HepG2 (cell line): ENCODE measurements at regions not wholly inside any gene's neighbourhood (a gene's known extent, or its start where the extent isn't known, plus 50 kb on each side); places are given as distances from the start of the nearest gene placed in this dataset.

Experiments
- BRCA1 ChIP-seq: sonication (generic); formaldehyde crosslinking; IDR thresholded peaks from 2 replicates; pipeline ENCODE4 v1.4.0; 2020; ENCODE audit warnings: missing genetic modification reagents
- CAMTA2 ChIP-seq: sonication (generic); formaldehyde crosslinking; IDR thresholded peaks from 2 replicates; pipeline ENCODE4 v1.4.0; 2020; ENCODE audit warnings: mild to moderate bottlenecking, missing genetic modification reagents, borderline replicate concordance
- GLI4 ChIP-seq: sonication (generic); formaldehyde crosslinking; IDR thresholded peaks from 2 replicates; pipeline ENCODE4 v1.5.1; 2020; ENCODE audit warnings: missing genetic modification reagents, mild to moderate bottlenecking, moderate library complexity, borderline replicate concordance
- NFE2 ChIP-seq: sonication (generic); formaldehyde crosslinking; IDR thresholded peaks from 2 replicates; pipeline ENCODE4 v1.4.0; 2020; ENCODE audit warnings: missing genetic modification reagents
- PHF20 ChIP-seq: sonication (generic); formaldehyde crosslinking; IDR thresholded peaks from 2 replicates; pipeline ENCODE4 v1.5.0; 2020; ENCODE audit warnings: mild to moderate bottlenecking, missing genetic modification reagents
- POLR2AphosphoS5 ChIP-seq: IDR thresholded peaks from 2 replicates; pipeline ENCODE4 v1.6.1; 2012; ENCODE audit warnings: low read depth, low read length
- RAD21 ChIP-seq: fragments of 450-650 bp; formaldehyde crosslinking; IDR thresholded peaks from 2 replicates; pipeline ENCODE4 v1.5.0; 2020; ENCODE audit warnings: mild to moderate bottlenecking
- TF ChIP-seq, protein P1 (sequence below): sonication (generic); formaldehyde crosslinking; IDR thresholded peaks from 2 replicates; pipeline ENCODE4 v1.5.0; 2020; ENCODE audit warnings: mild to moderate bottlenecking, missing genetic modification reagents, moderate library complexity
- TF ChIP-seq, protein P2 (sequence below), 2 experiments: IDR thresholded peaks; 2 replicates each; pipeline ENCODE4 v1.6.1; 2011 to 2012; ENCODE audit warnings: low read length in 2 of 2, borderline replicate concordance in 1 of 2, low read depth in 1 of 2, mild to moderate bottlenecking in 1 of 2, moderate library complexity in 1 of 2
- TF ChIP-seq, protein P3 (sequence below): sonication (generic); formaldehyde crosslinking; IDR thresholded peaks from 2 replicates; pipeline ENCODE4 v1.5.1; 2020; ENCODE audit warnings: mild to moderate bottlenecking, missing genetic modification reagents
- TF ChIP-seq, protein P4 (sequence below): sonication (generic); formaldehyde crosslinking; conservative IDR thresholded peaks from 2 replicates; pipeline ENCODE4 v1.8.0; 2022; ENCODE audit warnings: mild to moderate bottlenecking, moderate library complexity, missing genetic modification reagents
- TF ChIP-seq, protein P5 (sequence below): sonication (generic); formaldehyde crosslinking; IDR thresholded peaks from 2 replicates; pipeline ENCODE4 v1.4.0; 2020; ENCODE audit warnings: missing genetic modification reagents
- TF ChIP-seq, protein P6 (sequence below): sonication (generic); formaldehyde crosslinking; conservative IDR thresholded peaks from 2 replicates; pipeline ENCODE4 v1.5.0; 2020; ENCODE audit warnings: missing genetic modification reagents

DNA sequence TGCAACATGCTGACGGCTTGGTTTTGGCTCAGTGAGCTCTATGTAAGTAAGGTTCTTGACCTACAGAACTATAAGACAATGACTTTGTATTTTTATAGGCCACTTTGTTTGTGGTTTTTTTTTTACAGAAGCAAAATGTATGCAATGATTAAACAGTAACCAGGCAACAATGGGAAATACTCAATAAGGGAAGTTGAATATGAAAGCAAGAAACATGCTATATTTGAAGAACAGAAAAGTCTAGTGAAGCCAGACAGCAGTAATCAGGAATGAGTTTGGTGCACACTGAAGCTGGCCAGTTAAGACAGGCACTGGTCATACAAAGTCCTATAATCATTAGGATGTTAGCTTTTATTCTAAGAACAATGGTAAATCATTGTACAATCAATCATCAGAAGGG is 1926.8 kb downstream of the NCAM2 start:
- TF ChIP-seq, protein P1, sequence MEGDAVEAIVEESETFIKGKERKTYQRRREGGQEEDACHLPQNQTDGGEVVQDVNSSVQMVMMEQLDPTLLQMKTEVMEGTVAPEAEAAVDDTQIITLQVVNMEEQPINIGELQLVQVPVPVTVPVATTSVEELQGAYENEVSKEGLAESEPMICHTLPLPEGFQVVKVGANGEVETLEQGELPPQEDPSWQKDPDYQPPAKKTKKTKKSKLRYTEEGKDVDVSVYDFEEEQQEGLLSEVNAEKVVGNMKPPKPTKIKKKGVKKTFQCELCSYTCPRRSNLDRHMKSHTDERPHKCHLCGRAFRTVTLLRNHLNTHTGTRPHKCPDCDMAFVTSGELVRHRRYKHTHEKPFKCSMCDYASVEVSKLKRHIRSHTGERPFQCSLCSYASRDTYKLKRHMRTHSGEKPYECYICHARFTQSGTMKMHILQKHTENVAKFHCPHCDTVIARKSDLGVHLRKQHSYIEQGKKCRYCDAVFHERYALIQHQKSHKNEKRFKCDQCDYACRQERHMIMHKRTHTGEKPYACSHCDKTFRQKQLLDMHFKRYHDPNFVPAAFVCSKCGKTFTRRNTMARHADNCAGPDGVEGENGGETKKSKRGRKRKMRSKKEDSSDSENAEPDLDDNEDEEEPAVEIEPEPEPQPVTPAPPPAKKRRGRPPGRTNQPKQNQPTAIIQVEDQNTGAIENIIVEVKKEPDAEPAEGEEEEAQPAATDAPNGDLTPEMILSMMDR (CRISPR knock-in tag), result no peak
- no peak for TF ChIP-seq NFE2 (CRISPR knock-in tag)
- TF ChIP-seq, protein P2, sequence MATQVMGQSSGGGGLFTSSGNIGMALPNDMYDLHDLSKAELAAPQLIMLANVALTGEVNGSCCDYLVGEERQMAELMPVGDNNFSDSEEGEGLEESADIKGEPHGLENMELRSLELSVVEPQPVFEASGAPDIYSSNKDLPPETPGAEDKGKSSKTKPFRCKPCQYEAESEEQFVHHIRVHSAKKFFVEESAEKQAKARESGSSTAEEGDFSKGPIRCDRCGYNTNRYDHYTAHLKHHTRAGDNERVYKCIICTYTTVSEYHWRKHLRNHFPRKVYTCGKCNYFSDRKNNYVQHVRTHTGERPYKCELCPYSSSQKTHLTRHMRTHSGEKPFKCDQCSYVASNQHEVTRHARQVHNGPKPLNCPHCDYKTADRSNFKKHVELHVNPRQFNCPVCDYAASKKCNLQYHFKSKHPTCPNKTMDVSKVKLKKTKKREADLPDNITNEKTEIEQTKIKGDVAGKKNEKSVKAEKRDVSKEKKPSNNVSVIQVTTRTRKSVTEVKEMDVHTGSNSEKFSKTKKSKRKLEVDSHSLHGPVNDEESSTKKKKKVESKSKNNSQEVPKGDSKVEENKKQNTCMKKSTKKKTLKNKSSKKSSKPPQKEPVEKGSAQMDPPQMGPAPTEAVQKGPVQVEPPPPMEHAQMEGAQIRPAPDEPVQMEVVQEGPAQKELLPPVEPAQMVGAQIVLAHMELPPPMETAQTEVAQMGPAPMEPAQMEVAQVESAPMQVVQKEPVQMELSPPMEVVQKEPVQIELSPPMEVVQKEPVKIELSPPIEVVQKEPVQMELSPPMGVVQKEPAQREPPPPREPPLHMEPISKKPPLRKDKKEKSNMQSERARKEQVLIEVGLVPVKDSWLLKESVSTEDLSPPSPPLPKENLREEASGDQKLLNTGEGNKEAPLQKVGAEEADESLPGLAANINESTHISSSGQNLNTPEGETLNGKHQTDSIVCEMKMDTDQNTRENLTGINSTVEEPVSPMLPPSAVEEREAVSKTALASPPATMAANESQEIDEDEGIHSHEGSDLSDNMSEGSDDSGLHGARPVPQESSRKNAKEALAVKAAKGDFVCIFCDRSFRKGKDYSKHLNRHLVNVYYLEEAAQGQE (IDR thresholded peaks at IDR 0.05; ENCODE audit: borderline replicate concordance in 1 of 2, low read depth in 1 of 2, low read length in 2 of 2), result no peak
- TF ChIP-seq, protein P3, sequence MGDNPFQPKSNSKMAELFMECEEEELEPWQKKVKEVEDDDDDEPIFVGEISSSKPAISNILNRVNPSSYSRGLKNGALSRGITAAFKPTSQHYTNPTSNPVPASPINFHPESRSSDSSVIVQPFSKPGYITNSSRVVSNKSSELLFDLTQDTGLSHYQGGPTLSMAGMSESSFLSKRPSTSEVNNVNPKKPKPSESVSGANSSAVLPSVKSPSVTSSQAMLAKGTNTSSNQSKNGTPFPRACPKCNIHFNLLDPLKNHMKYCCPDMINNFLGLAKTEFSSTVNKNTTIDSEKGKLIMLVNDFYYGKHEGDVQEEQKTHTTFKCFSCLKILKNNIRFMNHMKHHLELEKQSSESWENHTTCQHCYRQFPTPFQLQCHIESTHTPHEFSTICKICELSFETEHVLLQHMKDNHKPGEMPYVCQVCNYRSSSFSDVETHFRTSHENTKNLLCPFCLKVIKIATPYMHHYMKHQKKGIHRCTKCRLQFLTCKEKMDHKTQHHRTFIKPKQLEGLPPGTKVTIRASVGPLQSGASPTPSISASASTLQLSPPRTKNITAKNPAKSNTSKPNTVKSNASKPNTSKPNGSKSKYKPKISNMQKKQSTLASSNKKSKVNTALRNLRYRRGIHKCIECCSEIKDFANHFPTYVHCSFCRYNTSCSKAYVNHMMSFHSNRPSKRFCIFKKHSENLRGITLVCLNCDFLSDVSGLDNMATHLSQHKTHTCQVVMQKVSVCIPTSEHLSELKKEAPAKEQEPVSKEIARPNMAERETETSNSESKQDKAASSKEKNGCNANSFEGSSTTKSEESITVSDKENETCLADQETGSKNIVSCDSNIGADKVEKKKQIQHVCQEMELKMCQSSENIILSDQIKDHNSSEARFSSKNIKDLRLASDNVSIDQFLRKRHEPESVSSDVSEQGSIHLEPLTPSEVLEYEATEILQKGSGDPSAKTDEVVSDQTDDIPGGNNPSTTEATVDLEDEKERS (CRISPR knock-in tag), result no peak
- TF ChIP-seq BRCA1, result no peak
- TF ChIP-seq, protein P4, sequence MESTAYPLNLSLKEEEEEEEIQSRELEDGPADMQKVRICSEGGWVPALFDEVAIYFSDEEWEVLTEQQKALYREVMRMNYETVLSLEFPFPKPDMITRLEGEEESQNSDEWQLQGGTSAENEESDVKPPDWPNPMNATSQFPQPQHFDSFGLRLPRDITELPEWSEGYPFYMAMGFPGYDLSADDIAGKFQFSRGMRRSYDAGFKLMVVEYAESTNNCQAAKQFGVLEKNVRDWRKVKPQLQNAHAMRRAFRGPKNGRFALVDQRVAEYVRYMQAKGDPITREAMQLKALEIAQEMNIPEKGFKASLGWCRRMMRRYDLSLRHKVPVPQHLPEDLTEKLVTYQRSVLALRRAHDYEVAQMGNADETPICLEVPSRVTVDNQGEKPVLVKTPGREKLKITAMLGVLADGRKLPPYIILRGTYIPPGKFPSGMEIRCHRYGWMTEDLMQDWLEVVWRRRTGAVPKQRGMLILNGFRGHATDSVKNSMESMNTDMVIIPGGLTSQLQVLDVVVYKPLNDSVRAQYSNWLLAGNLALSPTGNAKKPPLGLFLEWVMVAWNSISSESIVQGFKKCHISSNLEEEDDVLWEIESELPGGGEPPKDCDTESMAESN (CRISPR knock-in tag), result no peak
- TF ChIP-seq, protein P5, sequence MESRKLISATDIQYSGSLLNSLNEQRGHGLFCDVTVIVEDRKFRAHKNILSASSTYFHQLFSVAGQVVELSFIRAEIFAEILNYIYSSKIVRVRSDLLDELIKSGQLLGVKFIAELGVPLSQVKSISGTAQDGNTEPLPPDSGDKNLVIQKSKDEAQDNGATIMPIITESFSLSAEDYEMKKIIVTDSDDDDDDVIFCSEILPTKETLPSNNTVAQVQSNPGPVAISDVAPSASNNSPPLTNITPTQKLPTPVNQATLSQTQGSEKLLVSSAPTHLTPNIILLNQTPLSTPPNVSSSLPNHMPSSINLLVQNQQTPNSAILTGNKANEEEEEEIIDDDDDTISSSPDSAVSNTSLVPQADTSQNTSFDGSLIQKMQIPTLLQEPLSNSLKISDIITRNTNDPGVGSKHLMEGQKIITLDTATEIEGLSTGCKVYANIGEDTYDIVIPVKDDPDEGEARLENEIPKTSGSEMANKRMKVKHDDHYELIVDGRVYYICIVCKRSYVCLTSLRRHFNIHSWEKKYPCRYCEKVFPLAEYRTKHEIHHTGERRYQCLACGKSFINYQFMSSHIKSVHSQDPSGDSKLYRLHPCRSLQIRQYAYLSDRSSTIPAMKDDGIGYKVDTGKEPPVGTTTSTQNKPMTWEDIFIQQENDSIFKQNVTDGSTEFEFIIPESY (CRISPR knock-in tag), result no peak
- TF ChIP-seq, protein P6, sequence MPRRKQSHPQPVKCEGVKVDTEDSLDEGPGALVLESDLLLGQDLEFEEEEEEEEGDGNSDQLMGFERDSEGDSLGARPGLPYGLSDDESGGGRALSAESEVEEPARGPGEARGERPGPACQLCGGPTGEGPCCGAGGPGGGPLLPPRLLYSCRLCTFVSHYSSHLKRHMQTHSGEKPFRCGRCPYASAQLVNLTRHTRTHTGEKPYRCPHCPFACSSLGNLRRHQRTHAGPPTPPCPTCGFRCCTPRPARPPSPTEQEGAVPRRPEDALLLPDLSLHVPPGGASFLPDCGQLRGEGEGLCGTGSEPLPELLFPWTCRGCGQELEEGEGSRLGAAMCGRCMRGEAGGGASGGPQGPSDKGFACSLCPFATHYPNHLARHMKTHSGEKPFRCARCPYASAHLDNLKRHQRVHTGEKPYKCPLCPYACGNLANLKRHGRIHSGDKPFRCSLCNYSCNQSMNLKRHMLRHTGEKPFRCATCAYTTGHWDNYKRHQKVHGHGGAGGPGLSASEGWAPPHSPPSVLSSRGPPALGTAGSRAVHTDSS (CRISPR knock-in tag), result no peak
- no peak for TF ChIP-seq PHF20
- no peak for TF ChIP-seq GLI4 (CRISPR knock-in tag)
- TF ChIP-seq CAMTA2 (CRISPR knock-in tag), result no peak
- TF ChIP-seq POLR2AphosphoS5, result no peak
- no peak for TF ChIP-seq RAD21
